LHCN-M2 (cell line): ENCODE measurements at regions not wholly inside any gene's neighbourhood (a gene's known extent, or its start where the extent isn't known, plus 50 kb on each side); places are given as distances from the start of the nearest gene placed in this dataset.
"Not testable (repeated sequence)": the region's sequence is repeated elsewhere in the genome, so short reads cannot be mapped to it uniquely, and the experiment has no call there.

Experiments used
- DNase-seq: peaks from one replicate; pipeline ENCODE4 v3.0.0-alpha.2; 2012; ENCODE audit warnings: low read depth

DNA sequence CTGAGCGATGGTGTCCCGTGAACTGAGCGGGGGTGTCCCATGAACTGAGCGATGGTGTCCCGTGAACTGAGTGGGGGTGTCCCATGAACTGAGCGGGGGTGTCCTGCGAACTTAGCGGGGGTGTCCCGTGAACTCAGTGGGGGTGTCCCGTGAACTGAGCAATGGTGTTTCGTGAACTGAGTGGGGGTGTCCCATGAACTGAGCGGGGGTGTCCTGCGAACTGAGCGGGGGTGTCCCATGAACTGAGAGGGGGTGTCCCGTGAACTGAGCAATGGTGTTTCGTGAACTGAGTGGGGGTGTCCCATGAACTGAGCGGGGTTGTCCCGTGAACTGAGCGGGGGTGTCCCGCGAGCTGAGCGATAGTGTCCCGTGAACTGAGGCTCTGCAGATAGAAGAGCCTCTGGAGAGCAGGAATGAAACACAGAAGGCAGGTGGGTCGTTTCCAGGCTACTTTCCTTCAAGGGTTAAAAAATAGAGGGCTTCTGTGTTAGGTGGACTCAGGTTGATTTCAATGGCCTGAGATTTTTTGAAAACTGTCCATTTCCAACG, 176.1 kb downstream of the RTP5 start:
- DNase-seq = not testable (repeated sequence)

DNA sequence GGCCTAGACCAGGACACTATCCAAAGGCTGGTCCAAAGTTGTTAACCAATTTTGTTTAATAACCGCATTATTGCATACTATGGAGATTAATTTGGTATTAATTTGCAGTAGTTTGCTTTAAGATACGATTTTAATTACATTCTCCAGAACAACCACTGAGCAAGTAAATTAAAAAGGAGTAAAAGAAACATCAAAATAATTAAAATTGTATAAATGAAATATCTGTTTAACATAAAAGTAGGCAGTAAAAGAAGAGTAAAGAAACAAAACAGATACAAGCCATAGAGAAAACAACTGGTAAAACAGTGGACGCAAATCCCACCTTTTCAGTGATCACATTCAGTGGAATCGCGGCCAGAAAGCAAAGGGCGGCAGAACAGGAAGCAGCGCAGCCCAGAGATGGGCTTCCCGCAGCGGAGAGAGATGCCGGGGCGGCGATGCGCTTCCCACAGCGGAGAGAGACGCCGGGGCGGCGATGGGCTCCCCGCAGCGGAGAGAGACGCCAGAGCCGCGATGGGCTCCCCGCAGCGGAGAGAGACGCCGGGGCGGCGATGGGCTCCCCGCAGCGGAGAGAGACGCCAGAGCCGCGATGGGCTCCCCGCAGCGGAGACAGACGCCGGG, 176.8 kb downstream of the RTP5 start:
- no peak for DNase-seq

DNA sequence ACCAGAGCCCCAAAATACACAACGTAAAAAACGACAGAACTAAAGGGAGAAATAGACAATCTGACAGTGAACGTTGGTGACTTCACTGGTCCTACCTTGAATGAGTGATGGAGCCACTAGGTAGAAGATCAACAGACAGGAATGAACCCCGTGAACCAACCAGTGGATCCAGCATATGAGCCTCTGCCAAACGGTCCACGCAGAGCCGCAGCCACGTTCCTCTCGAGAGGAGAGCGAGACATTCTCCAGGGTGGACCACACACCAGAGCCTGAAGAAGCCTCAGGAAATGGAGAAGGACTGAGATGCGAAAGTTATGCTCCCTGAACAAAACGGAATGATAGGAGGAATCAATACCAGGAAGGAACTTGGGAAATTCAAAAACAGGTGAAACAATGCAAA, 178.4 kb downstream of the RTP5 start:
- no peak for DNase-seq

DNA sequence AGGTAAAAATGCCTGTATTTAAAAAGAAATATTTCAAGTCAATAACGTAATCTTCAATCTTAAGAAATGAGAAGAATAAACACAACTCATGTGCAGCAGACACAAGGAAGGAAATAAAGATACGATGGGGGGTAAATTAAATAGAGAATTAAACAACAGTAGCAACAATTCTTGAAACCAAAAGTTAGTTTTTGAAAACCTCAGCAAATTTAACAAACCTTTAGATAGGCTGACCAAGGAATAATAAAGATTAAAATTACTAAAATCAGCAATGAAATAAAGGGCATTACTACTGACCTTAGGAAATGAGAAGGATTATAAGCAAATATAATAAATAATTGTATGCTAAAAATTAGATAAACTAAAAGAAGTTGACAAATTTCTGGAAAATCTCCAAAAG, 178.9 kb downstream of the RTP5 start:
- DNase-seq = no peak

DNA sequence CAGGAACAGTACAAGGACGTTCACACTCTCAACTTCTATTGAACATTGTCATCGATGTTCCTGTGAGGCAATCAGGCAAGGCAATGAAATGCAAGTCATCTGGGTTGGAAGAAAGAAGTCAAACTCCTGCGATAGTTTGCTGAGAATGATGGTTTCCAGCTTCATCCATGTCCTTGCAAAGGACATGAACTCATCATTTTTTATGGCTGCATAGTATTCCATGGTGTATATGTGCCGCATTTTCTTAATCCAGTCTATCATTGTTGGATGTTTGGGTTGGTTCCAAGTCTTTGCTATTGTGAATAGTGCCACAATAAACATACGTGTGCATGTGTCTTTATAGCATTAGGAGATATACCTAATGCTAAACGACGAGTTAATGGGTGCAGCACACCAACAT, 180.0 kb downstream of the RTP5 start:
- not testable (repeated sequence) for DNase-seq

DNA sequence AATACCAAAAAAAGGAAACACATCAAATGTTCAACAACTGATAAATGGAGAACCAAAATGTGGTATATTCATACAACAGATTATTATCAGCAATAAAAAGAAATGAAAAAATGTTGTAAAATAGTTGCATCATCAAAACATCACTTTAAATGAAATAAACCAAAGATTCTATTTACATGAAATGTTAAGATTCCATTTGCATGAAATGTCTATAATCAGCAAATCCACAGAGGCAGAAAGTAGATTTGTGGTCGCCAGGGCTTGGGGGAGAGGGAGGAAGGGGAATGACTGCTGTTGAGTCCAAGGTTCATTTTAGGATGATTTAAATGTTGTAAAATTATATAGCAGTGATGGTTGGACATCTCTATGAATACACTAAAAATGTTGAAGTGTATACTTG, 181.9 kb downstream of the RTP5 start:
- no peak for DNase-seq

DNA sequence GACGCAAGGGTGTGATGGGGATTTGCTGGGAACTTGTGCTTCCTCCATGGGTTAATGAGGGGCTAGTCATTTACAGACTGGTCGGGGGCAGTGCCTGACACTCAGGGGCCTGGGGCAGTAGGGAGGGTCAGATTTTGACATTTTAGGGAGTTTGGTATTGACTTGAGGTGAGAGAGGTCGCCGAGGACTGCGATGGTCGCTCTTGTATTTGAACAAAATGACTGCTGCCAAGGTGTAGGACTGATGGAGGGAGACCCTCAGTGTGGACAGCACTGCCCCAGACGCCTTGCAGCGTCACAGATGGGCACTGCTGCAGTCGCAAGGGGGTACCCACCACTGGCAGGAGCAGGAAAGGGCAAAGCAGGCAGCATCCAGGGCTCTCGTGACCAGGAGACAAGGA, 182.9 kb downstream of the RTP5 start:
- no peak for DNase-seq

DNA sequence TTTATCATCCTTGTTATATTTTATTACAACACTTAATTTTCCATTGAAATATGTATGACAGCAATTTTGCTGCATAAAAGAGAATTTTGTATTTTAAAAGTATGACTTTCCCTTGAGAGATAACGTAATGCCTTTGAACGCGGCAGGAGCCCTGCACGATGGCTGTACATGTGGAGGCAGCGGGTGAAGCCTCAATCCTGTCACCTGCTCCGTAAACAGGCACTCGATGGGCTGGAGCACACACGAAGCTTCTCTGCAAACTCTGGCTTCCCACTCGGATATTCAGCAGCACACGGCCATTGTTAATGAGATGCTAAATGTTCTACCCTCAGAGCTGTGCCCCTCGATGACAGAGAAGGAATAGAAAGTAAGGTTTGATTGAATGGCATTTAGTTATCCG, 184.4 kb downstream of the RTP5 start:
- DNase-seq = no peak

DNA sequence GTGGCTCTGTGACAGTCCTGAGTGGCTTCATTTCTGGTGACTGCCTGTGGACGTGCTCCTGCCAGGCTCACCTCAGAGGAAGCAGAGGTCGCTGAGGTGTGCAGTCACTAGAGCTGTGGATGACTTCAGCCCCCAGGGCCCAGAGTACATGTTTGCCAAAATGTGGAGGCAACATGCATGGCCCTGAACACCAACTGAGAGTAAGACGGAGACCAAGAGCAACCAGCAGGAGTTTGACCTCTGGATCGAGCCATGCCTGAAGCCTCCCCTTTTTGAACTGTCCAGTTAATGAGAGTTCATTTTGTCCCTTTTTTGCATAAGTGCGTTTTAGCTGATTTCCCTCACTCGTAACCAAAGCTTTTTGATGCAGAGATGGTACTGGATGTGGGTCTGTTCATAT, 184.9 kb downstream of the RTP5 start:
- DNase-seq = no peak

DNA sequence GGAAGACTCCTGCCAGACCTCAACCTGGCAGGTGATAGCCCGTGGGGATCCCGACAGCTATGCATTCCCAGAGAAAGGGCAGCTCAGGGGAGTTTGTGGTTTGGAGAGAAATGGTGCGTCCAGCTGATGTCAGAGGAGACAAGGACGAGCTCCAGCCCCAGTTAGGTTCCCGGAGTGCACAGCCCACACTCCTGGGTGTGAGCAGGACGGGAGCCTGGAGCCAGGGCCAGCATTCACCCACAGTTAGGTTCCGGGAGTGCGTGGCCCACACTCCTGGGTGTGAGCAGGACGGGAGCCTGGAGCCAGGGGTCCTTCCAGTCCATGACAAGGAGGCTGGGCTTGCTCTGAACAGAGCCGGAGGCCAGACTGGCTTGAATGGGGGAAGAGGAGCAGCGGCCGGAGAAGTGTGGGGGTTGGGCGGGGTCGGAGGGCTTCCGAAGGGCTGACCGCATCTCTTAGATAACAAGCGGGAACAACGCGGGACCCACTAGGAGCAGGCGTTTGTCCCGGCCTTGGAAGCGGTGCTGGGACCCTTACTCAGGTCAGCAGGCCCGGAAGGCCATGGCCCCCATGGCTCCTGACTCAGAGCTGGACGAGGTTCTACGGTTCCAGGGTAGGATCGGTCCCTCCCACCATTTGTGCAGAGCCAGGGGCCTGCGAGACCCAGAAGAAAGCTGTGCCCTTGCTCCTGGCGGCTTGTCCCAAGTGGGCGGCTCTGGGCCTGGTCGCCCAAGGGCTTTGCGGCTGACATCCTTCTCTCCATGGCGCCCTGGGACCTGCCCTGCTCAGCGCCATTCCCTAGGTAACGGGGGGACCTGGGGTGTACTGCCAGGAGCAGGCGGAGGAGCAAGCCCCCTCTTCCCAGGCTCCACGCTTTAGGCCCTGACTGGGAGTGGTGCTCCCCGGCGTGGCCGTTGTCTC, 185.6 kb downstream of the RTP5 start:
- no peak for DNase-seq

DNA sequence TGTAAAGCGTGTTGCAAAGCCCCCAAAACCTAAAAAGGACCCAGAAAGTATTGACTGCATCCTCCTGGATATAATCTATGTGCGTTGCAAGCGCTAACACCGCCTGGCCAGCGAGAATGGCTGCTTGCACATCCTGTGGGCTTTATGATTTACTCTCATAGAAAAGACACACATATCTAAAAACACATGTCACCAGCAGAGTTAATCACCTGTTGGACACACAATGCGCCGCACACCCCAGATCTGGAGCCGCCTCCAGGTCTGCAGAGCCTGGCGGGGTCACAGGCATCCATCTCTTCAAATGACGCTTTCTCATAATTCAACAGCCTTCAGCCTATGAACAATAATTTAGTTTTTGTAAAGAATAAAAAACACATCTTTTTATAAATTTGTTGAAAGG, 186.5 kb downstream of the RTP5 start:
- DNase-seq = no peak

DNA sequence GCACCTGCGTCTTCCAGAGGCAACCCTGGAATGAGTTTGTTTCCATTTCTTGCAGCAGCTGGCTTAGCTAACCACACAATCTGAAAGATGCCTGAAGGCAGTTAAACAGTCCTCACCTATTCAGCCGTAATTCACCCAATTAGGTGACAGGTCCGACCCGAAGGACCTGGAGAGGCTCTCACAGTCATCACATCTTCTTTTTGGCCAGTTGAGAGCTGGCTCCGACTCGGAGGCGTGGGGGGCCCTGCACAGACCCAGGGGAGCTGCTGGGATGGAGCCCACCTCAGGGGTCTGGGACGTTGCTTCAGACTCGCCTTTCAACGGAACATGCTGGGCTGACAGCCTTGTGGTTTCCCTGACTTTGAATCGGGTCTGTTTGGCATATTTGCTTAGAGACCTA, 187.3 kb downstream of the RTP5 start:
- no peak for DNase-seq

DNA sequence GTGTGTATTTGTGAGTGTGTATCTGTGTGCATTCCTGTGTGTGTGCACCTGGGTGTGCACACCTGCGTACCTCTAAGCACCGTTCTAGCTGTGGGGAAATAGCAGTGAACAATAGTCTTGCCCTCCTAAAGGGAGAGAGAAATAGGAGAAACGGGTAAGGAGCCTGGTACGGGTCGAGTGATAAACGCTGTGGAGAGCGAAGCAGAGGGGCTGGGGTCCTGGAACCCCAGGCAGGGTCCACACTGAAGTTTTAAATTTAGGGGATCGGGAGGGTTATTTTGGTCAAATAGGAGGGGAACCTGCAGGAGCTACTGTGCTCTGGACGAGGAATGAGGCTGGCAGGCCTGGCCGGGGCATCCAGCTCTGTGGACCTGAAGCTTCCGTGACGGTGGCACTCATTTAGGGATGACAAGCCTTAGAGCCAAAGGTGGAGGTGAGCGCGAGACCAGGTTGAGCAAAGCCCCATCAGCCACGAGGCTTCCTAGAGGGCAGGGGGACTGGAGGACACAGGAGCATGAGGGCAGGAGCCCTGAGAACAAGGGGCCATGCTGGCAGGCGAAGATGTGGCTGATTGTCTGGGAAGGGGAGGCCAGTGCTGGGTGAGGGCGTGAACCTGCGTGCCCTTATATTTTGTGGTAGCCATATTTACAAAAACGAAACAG, 188.0 kb downstream of the RTP5 start:
- no peak for DNase-seq

DNA sequence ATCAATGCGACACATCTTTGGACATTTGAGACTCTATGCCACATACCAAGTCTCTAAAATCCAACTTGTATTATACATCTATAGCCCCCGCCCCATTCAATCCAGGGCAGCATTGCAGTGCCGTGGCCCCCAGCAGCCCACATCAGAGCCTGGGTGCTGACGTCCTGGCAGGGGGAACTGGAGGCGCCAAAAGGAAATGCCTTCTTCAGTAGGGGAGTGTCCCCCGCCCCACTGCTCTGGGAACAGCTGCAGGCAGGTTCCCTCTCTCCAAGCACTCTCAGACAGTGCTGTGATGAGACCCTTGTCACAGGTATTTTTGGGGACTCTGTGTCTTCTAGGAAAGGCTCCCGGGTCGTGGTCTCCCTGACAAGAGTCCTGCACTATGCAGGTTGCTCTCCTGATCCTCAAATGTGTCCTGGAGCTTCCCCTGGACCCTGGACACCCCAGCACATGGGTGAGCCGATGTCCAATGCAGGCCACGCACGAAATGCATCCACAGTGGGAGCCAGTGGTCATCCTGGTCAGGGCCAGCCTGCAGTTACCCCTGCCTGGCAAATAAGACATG, 188.7 kb downstream of the RTP5 start:
- DNase-seq = no peak

DNA sequence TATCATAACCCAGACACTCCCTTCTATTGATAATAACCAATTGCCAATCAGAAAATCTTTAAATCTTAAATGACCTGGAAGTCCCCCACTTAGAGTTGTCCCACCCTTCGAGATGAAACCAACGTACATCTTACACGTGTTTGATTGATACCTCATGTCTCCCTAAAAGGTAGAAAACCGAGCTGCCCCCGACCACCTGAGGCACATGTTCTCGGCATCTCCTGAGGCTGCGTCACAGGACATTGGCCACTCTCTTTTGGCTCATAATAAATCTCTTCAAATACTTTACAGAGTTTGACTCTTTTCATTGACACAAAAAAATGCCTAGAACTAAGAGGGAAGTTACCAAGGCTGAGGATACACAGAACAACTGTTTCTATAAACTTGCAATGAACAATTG, 190.0 kb downstream of the RTP5 start:
- no peak for DNase-seq

DNA sequence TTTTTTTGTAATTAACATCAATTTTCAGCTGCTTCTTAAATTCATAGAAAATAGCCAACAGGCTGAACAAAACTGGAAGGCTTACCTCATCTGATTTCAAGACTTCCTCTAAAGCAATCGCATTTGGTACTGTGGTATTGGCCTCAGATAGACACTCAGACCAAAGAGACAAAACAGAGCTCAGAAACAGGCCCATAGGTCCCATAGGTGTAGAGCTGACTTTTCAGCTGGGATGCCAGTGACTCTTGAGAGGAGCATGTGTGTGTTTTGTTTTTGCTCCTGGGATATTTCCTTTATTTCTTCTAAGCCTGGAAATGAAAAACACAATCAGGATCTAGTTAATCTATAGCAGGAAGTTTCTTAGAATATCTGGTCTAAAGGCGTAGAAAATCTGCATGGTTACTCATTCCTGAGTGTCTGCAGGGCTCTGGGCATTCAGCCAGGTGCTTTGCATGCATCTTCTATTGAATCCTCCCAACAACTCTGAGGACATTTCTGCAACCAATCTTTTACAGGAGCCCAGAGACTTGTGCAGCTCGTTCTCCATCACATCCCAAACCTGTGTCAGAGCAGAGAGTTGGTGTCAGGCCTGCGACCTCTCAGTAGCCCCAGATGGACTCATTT, 190.8 kb downstream of the RTP5 start:
- DNase-seq = peak; percentile 48

DNA sequence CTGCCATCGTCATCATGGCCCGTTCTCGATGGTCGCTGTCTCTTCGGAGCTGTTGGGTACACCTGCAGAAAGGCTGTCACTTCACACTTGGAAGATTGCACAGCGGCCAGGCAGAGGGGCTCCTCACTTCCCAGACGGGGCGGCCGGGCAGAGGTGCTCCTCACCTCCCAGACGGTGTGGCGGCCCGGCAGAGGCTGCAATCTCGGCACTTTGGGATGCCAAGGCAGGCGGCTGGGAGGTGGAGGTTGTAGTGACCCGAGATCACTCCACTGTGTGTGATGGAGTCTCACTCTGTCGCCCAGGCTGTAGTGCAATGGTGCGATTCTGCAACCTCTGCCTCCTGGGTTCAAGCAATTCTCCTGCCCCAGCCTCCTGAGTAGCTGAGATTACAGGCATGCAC, 192.4 kb downstream of the RTP5 start:
- not testable (repeated sequence) for DNase-seq

DNA sequence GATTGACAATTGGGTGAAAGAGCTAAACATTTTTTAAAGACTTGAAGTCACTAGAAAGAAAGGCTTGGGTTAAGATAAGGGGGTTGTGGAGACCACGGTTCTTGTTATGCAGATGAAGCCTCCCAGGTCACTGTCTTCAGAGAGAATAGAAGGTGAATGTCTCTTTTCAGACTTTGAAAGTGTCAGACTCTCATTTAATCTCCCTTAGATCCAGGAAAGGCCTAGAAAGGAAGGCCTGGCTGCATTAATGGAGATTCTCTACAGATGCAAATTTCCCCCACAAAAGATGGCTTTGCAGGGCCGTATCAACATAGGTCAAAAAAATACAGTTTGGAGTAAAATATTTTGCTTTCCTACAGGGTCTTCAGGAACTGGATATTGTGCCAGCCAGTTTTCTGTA, 193.9 kb downstream of the RTP5 start:
- no peak for DNase-seq

DNA sequence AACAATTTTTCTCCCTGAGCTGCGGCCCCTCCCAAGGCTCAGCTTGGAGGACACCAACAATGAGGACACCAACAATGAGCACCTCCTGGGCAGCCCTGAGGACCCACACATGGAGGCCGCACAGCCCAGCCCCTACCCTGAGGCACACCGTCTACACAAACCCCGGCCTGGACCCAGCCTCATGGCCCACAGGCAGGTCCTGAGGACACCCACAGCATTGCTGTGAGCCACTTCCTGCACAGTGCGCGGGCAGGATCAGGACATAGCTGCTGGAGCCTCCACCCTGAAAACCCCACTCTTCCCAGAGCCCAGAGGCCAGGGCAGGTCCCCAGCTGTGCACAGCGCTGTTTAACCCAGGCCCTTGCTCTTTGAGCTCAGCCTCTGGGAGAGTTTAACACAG, 194.3 kb downstream of the RTP5 start:
- no peak for DNase-seq

DNA sequence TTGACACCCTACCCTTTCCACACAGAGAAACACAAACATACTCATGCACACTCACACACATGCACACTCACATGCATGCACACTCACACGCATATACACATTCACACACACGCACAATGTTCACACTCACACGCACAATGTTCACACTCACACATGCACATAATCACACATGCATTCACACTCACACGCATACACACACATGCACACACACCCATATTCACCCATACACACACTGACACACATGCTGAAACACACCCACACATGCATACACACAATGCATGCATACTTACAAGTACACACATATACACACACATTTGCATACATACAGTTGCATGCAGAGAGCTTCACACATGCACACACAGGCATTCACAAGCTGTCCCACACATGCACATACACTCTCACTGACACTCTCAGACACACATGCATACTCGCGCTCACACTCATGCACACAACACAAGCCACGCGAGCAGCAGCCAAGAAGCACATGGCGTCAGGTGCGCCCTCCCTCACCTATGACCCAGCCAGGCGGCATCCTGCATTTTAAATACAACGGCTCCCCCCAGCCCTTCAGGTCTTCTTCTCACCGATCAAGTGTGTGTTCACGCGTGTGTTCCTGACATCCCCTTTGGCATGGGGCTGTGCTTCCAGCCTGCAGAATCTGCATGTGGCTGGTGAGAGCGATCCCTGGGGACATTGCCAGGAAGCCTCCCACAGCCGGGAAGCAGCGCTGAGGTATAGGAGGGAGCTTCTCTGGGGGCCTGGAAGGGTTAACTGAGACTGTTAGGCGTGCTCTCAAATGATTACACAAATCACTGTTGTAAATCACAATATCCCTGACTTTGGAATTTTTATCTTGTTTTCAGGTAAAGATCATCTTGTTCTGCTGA, 195.1 kb downstream of the RTP5 start:
- DNase-seq = no peak

DNA sequence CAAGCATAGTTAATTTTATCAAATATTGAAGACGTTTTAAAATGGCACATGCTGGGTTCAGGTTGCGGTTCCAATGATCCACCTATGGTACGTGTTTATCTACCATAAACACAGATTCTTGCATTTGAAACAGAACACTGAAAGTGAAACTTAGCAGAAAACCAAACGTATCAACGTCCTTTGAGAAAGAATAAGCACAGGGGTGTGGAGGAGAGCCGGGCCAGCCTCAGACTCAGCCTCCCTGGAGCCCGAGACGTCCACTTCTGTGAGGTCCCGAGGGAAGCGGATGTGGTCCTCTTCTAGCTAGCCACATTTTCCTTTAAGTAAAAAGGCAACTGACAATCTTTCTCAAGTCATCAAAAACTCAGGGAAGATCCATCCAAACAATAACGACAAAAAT, 195.9 kb downstream of the RTP5 start:
- no peak for DNase-seq
